NCI-H446 (cell line): ENCODE measurements at regions not wholly inside any gene's neighbourhood (a gene's known extent, or its start where the extent isn't known, plus 50 kb on each side); places are given as distances from the start of the nearest gene placed in this dataset.
"Not testable (repeated sequence)": the region's sequence is repeated elsewhere in the genome, so short reads cannot be mapped to it uniquely, and the experiment has no call there.

ENCODE experiments used
- DNase-seq, 2 experiments: peaks; one replicate each; lab custom pipeline; 2025; lab: John Stamatoyannopoulos, UW

DNA sequence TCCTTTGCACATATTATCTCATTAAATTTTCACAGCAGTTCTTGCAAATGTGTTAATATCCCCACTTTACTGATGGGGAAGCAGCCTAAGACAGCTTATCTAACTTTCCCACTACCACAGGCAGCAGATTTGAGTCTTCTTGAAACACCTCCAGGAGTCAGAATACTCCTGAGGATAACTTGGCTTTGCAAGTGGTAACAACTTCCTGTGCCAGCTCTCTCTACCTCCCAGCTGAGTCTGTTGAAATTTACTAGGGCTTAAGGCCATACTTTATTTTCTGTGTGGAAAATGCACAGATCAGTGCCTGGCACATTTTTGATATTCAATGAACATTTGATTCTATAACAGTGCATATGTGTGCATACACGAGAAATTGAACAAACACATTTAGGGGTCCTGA, 136.1 kb upstream of the COBL start:
- peak in 1 of 2 experiments; percentile 23 for DNase-seq

DNA sequence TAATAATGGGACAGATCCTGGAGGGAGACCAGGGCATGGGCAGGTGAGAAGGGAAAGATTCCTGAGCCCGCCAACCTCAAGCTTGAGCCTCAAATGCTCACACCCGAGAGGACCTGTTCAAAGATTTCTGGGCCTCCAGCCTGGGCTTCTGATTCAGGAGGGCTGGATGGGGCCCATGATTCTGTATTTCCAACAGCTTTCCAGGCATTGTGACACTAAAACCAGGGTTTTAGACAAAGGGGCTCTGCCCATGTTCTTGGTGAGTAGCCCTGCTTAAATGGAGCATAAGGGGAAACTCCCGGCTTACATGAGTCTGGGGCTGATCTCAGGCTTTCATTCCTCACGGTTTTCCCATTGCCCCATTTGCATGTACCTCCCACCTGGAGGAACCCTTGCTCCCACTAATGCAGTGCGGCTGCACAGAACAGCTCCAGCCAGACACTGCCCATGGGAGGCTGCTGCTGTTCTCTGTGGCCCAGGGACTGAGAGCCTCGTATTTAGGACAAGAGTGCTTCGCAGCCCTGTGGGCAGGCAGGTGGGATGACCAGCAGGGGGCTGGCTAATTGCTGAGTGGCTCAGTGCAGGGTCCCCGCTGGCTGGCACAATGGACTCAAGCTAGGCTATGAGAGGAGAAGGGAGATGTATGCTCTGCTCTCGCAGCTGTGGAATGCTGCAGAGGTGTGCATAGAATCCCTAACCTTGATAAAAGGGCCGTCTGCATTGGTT, 135.3 kb upstream of the COBL start:
- DNase-seq: no peak

DNA sequence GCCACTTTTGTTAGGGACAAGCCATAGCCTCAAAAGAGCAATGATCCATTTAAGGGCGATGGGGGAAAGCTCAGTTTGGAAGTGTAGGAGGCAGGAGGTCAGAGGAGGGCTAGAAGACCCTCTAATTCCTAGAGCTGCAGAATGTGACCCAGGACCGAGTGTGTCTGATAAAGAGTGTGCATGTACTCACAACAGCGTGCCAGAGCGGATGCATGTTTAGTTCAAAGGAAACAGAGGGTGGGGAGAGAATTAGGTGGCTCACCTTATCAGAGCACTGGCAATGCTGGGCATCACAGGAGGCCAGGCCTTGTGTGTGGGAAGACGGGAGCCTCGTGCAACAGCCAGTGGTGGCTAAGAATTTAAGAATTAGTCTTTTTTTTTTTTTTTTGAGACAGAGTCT, 133.9 kb upstream of the COBL start:
- DNase-seq: no peak

DNA sequence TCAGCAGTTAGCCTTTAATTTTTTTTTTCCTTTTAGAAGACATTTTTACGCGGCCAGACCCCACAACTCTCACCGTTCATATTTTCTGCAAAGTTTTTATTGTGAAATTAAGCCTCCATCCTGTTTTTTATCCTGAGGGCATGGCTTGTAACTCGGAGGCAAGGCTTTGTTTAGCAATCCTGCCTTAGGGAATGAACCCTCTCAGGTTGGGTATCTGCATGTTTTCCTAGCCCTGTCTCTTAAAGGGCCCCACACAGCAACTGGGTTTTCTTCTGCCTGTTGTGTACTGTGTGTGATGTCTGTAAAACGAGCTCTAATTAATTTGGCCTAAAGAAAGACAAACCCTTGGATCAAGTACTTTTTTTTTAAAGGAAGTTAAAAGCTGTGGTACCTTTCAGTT, 130.2 kb upstream of the COBL start:
- DNase-seq: no peak

DNA sequence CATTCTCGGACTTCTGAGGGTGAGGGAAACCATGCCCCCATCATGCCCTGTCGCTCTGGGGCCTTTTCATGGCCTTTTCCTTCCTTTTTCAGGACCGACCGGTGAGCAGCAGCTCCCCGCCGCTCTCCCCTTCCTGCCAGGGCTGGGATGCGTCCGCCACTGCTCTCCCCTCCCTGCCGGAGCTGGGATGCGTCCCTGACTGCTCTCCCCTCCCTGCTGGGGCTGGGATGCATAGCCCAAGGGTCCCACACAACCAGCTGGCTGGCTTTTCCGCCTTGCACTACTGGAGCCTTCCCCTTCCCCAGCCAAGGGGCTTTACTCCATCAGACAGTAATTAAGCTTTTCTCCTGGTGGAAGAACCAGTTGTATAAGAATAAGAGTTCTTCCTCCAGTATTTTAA, 129.7 kb upstream of the COBL start:
- DNase-seq: no peak

DNA sequence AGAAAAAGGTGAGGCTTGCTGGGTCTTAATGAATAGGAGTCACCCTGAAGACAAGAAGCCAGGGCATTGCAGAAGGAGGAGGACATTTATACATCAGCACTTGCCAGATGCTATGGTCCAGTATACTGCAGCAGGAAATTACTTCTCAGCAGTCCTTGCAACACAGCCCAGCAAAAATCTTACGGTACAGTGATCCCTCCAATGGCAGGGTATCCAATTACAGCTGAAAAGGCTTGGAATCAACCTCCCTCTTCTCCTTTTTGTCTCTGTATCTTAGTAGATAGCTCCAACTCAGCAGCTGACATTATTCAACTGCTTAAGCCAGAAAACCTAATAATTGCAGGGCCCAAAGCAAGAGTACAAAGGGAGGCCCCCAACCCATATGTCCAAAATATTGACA, 128.3 kb upstream of the COBL start:
- DNase-seq: peak in 1 of 2 experiments; percentile 22

DNA sequence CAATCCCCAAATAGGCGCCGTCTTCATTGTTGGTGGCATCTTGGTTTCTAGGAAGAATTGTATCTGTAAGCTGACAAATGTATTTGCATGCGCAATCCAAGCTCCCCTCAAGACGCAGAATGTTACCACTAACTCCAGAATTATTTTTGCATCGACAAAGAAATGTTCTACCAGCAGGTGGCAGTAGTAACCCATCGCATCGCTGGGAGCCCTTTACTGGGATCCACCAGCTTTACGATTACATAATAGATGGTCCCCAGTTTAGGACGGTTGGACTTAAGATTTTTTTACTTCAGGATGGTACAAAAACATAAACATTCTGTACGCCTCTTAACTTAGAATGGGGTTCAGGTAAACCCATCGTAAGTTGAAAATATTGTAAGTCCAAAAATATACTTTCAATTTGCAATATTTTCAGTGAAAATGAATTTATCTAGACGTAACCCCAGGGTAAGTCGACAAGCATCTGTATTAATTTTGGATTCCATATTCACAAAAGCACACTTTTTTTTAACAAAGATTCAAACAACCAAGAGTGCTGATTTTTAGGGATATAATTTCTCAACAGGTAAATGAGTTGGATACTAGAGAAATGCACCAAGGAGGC, 114.0 kb upstream of the COBL start:
- peak; percentile 10 to 77 for DNase-seq

DNA sequence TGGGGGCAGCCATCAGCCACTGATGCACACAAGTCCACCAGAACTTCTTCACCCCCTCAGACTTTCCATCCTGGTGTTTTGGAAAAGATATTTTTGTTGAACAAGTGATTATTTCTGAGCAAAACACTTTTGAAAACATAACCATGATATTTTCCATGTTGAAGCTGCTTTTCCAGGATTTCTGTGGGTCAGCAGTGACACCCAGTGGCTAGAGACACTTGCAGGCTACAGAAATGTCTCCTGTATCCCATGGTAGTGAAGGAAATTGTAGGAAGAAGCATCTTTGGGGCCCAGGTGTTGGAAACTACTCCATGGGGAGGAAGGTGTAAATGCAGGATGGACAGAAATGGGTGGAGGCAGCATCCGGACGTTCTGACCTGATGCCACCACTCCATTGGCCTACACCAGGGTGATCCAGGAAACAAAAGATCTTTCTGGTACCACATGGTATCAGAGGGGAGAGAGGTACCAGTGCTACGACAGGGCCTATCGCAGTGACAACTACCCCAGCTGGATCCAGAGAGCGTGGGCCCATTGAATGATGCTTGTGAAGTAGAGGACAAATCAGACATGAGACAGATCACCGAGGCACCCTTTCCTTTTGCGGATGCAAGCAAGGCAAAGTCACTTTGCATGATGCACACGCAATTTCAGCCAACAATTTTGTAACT, 111.7 kb upstream of the COBL start:
- no peak for DNase-seq

DNA sequence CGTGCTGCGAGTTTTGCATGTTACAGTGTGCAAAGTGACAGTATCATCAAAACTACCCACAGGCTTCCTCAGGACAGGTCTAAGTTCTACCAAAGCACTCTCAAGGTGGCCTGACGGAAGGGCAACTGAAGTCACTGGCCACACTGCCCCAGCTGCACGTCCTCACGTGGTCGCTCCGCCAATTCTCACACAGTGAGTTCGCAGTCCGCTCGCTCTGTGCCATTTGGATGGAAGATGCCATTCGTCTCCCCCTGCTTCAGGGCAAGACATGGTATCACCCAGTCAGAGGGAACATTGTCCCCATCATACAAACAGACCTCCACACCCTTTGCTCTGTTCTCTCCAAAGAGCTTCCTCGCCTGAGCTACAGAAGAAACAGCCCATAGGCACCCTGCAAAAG, 109.6 kb upstream of the COBL start:
- no peak for DNase-seq

DNA sequence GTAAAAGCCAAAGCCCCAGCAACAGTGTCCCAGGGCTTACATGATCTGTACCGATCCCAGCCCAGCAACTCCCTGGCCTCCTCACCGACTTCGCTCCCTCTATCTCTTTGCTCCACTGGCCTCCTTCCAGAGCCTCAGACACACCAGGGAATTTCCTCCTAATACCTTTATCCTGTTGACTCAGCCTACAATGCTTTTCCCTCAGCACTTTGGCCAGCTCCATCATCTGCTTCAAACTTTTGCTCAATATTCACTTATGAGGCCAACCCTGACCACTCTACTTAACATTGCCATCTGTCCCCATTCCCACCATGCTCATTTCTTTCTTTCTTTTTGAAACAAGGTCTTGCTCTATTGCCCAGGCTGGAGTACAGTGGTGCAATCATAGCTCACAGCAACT, 93.3 kb upstream of the COBL start:
- DNase-seq: not testable (repeated sequence)

DNA sequence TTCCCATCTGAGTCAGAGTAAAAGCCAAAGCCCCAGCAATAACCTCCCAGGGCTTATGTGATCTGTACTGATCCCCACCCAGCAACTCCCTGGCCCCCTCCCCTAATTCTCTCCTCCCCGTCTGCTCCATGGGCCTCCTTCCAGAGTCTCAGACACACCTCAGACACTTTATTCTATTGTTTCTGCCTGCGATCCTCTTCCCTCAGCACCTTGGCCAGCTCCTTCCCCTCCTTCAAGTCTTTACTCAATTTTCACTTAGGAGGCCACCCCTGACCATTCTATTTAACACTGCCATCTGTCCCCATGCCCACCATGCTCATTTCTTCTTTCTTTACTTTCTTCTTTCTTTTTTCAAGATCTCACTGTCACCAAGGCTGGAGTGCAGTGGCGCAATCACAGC, 81.0 kb upstream of the COBL start:
- not testable (repeated sequence) for DNase-seq

DNA sequence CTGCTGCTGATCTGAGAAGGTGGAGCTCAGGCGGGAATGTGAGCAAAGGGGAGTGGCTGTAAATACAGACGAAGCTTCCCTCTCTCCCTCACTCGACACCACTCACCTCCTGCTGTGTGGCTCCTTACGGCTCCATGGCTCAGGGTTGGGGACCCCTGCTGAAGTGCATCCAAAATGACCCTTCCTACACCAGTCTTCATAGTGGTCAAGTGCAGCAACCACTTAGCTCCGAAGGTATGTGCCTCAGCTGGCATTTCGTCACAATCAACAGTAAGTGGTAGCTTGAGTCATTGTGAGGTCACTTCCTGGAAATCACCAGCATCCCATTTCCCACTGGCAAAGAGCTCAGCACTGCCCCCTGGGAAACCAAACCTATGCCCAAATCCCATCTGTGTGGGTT, 76.4 kb upstream of the COBL start:
- not testable (repeated sequence) for DNase-seq

DNA sequence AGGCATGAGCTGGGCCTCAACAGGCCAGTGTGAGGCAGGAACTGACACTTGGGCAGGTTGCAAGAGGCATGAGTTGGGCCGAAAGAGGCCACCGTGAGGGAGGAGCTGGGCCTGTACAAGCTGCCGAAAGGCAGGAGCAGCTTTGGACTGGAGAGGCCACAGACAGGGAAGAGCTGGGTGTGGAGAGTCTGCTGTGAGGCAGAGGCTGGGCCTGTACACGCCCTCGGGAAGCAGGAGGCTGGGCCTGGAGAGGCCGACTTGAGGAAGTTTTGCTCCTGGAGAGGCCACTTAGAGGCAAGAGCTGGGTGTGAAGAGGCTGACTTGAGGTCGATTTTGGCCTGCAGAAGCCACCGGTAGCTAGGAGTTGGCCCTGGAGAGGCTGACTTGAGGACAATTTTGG, 73.3 kb upstream of the COBL start:
- not testable (repeated sequence) for DNase-seq

DNA sequence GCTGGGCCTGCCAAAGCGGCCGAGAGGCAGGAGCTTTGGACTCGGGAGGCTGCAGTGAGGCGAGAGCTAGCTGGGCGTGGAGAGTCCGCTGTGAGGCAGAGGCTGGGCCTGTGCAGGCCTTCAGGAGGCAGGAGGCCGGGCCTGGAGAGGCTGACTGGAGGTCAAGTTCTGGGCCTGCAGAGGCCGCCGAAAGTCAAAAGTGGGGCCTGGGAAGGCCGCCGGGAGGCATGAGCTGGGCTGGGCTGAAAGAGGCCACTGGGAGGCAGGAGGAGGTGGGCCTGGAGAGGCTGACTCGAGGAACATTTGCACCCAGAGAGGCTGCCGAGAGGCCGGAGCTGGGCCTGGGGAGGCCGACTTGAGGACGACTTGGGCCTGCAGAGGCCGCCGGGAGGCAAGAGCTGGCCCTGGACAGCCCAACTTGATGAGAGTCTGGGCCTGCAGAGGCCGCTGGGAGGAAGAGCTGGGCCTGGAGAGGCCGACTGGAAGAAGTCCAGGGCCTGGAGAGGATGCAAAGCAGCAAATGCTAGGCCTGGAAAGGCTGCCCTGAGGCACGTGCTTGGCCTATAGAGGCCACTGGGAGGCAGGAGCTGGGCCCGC, 72.7 kb upstream of the COBL start:
- DNase-seq: not testable (repeated sequence)

DNA sequence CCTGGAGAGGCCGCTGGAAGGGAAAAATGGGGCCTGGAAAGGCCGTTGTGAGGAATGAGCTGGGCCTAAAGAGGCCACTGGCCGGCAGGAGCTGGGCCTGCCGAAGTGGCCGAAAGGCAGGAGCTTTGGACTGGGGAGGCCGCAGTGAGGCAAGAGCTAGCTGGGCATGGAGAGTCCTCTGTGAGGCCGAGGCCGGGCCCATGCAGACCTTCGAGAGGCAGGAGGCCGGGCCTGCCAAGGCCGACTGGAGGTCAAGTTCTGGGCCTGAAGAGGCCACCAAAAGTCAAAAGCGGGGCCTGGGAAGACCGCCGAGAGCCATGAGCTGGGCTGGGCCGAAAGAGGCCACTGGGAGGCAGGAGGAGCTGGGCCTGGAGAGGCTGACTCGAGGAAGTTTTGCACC, 71.6 kb upstream of the COBL start:
- DNase-seq: not testable (repeated sequence)

DNA sequence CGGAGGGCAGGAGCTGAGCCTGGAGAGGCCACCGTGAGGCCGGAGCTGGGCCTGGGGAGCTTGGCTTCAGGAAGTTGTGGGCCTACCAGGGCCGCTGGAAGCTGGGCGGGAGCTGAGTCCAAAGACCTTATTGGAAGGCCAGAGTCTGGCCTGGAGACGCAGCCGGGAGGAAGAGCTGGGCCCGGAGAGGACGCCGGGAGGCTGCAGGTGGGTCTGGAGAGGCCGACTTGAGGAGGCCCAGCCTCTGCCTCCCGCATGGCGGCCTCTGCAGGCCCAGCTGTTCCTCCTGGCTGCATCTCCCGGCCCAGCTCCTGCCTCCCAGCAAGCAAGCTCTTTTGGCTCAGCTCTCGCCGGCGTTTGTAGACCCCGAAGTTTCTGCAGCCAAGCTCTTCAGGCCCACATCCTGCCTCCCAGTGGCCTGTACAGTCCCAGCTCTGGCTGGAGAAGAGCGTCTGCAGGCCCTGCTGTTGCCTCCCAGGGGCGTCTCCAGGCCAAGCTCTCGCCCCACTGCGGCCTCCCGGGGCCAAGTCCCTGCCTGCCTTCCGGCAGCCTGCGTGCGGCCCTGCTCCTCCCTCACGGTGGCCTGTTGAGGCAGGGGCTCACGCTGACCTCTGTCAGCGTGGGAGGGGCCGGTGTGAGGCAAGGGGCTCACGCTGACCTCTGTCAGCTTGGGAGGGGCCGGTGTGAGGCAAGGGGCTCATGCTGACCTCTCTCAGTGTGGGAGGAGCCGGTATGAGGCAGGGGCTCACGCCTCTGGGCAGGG, 70.4 kb upstream of the COBL start:
- DNase-seq: not testable (repeated sequence)

DNA sequence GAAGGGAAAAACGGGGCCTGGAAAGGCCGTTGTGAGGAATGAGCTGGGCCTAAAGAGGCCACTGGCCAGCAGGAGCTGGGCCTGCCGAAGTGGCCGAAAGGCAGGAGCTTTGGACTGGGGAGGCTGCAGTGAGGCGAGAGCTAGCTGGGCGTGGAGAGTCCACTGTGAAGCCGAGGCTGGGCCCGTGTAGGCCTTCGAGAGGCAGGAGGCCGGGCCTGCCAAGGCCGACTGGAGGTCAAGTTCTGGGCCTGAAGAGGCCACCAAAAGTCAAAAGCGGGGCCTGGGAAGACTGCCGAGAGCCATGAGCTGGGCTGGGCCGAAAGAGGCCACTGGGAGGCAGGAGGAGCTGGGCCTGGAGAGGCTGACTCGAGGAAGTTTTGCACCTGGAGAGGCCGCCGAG, 69.6 kb upstream of the COBL start:
- not testable (repeated sequence) for DNase-seq

DNA sequence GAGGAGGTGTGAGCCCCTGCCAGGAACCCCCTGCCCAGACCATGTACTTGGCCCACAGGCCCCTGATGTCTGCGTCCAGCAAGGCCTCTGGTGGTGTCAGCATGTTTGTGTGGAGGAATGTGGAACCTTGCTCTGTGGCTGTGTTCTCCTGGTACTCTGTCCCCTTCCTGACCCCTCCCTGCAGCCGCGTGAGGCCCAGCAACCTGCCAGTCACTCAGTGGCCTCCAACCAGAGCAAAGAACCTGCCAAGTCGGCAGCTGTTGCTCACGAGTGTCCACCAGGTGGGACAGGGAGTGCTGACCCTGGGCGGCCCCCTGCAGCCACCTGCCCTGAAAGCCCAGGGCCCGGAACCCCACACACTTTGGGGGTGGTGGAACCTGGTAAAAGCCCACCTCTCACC, 65.6 kb upstream of the COBL start:
- DNase-seq: not testable (repeated sequence)

DNA sequence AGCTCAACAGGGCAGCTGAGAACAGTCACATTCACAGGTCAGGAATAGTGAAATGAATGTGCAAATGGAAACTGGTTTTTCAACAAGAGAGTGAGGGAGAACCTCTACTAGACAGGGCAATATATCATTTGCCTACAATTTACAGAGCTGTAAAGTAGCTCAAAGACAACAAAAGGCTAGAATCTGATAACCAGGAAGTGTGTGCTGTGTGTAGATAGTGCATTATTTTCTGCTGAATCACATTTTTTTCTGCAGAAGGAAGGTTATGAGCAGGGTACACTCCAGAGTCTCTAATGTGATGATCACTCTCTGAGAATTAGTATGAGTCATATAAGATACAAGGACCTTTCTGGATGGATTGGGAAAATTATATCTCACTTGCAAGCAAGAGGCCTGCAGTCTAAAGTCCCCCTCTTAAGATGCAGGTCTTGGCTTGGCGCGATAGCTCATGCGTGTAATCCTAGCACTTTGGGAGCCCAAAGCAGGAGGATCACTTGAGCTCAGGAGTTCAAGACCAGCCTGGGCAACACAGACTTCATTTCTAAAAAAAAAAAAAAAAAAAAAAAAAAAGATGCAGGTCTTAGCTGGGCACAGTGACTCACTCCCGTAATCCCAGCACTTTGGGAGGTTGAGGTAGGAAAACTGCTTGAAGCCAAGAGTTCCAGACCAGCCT, 59.9 kb upstream of the COBL start:
- DNase-seq: no peak

DNA sequence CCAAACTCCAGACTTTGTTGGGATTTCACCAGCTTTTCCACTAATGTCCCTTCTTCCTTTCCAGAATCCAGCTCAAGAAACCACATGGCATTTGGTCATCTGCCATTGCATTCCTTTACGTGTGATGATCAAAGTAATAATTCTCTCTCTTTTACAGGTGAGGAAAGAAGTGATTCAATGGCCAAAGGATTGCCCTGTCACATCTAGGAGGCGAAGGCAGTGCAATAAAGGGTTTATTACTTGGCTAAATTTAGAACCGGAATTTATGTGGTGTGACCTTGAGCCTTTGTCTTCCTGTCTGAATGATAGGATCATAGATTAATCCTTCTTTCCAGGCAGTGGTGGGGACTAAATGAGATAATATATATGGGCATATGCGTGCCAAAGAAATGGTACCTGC, 58.3 kb upstream of the COBL start:
- no peak for DNase-seq

DNA sequence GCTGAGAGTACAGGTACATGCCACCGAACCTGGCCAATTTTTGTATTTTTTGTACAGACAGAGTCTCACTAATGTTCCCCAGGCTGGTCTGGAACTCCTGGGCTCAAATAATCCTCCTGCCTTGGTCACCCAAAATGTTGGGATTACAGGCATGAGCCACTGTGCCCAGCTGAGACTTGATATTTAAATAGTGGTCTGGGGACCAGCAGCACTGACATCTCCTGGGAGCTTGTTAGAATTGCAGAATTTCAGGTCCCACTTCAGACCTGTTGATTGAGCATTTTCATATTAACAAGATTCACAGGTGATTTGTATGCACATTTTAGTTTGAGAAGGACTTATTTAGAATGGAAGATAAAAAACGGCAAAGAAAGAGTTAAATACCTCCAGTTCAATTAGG, 57.0 kb upstream of the COBL start:
- not testable (repeated sequence) for DNase-seq

DNA sequence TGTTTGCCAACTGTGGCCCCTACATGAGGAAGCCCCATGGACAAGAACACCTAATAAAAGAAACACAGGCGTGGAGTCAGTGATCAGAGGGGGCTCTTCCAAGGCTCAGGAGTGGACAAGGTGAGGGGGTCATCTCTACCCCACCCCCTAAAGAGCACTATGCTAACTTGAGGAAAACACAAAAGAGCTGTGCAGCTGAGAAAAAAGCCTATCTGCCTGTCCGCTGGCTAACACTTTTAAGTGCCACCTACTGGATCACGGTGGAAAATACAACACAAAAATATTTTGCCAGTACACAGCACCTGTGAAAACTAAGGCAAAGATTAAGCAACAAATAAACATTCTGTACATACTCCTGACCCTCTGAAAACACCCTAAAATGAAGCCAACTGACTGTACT, 53.1 kb upstream of the COBL start:
- DNase-seq: peak in 1 of 2 experiments; percentile 32
